MM.1S (cell line): ENCODE measurements at regions not wholly inside any gene's neighbourhood (a gene's known extent, or its start where the extent isn't known, plus 50 kb on each side); places are given as distances from the start of the nearest gene placed in this dataset.

Experiments used
- EZH2 ChIP-seq: fragments of 300-600 bp; sonication (generic); optimal IDR thresholded peaks from 2 replicates; pipeline ENCODE3; 2017; ENCODE audit warnings: low read depth, mild to moderate bottlenecking, antibody characterized with exemption, low read length, mixed read lengths
- EZH2phosphoT487 ChIP-seq: fragments of 300-600 bp; sonication (generic); IDR thresholded peaks from 2 replicates; pipeline ENCODE4 v1.6.1; 2018; ENCODE audit warnings: antibody characterized with exemption, low read length
- TF ChIP-seq, protein P1 (sequence below): fragments of 300-600 bp; sonication (generic); IDR thresholded peaks from 2 replicates; pipeline ENCODE4 v1.5.1; 2016; ENCODE audit warnings: antibody characterized with exemption, low read length, mixed read lengths

DNA sequence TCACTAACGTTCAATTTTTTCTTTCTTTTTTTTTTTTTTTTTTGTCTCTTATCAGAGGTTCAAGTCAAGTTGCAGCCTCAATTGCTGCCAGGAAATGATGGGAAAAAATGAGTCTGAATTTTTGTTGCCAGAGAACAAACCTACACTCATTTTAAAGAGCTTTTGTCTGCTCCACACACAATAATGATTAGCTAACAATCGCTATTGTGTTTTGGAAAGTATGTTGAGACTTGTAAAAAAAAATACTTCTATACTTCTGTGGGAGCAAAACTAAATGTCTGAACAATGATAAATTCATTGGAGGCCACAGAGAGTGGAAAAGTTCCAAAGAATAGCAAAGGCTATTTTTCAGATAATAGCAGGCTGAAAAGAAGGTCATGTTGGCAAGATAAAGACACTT lies 176.3 kb upstream of the LMCD1 start:
- TF ChIP-seq, protein P1, sequence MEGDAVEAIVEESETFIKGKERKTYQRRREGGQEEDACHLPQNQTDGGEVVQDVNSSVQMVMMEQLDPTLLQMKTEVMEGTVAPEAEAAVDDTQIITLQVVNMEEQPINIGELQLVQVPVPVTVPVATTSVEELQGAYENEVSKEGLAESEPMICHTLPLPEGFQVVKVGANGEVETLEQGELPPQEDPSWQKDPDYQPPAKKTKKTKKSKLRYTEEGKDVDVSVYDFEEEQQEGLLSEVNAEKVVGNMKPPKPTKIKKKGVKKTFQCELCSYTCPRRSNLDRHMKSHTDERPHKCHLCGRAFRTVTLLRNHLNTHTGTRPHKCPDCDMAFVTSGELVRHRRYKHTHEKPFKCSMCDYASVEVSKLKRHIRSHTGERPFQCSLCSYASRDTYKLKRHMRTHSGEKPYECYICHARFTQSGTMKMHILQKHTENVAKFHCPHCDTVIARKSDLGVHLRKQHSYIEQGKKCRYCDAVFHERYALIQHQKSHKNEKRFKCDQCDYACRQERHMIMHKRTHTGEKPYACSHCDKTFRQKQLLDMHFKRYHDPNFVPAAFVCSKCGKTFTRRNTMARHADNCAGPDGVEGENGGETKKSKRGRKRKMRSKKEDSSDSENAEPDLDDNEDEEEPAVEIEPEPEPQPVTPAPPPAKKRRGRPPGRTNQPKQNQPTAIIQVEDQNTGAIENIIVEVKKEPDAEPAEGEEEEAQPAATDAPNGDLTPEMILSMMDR: no peak
- TF ChIP-seq EZH2 (no peak), EZH2phosphoT487 (no peak)
